Peyer's patch (tissue), 4 donors: ENCODE measurements at regions not wholly inside any gene's neighbourhood (a gene's known extent, or its start where the extent isn't known, plus 50 kb on each side); places are given as distances from the start of the nearest gene placed in this dataset.

Experiments used
- DNase-seq, 3 donors: peaks; one replicate each; pipeline ENCODE4 v3.0.0-alpha.2; 2017 to 2019
- H3K27ac ChIP-seq, 4 donors: fragments of 200-600 bp; sonication (generic); one replicate each; pipeline ENCODE4 v1.5.1; 2016 to 2019
- H3K27me3 ChIP-seq, 2 donors: fragments of 200-600 bp; sonication (generic); one replicate each; pipeline ENCODE4 v1.5.1; 2019
- H3K36me3 ChIP-seq, 3 donors: fragments of 200-600 bp; sonication (generic); one replicate each; pipeline ENCODE4 v1.5.1; 2016 to 2019
- H3K4me1 ChIP-seq, 4 donors: fragments of 200-600 bp; sonication (generic); one replicate each; pipeline ENCODE4 v1.5.1; 2016 to 2019
- H3K4me3 ChIP-seq, 4 donors: fragments of 200-600 bp; sonication (generic); 1 replicate in 3 of 4; 2 replicates in 1 of 4; pipeline ENCODE4 v1.5.1; 2016 to 2019; ENCODE audit warnings: mild to moderate bottlenecking in 1 of 4
- H3K9me3 ChIP-seq, 4 donors: fragments of 200-600 bp; sonication (generic); one replicate each; pipeline ENCODE4 v1.5.1; 2016 to 2019; ENCODE audit warnings: mild to moderate bottlenecking in 1 of 4
- CTCF ChIP-seq, 6 experiments: fragments of 450-650 bp in 4 of 6; fragments of 200-600 bp in 2 of 6; sonication (generic) in 1 of 6; IDR thresholded peaks; one replicate each; pipeline ENCODE4 v1.5.1; 2017 to 2019; ENCODE audit warnings: antibody characterized with exemption in 6 of 6, mild to moderate bottlenecking in 3 of 6, moderate library complexity in 1 of 6
- POLR2A ChIP-seq, 2 donors: fragments of 450-650 bp; IDR thresholded peaks; one replicate each; pipeline ENCODE4 v1.5.1; 2017; ENCODE audit warnings: antibody characterized with exemption in 2 of 2, mild to moderate bottlenecking in 2 of 2, moderate library complexity in 2 of 2

- DNase-seq, result no peak
- H3K4me3 ChIP-seq, result no peak overlapping the region
- no peak overlapping the region for H3K27ac ChIP-seq
- TF ChIP-seq POLR2A (IDR thresholded peaks at IDR 0.05), result no peak
- TF ChIP-seq CTCF (IDR thresholded peaks at IDR 0.05), result no peak
- H3K9me3 ChIP-seq, result no peaks in the 10 kb centered on the region
- H3K27me3 ChIP-seq, result no peaks in the 10 kb centered on the region
- H3K36me3 ChIP-seq, result no peaks in the 10 kb centered on the region
- H3K4me1 ChIP-seq, result no peaks in the 10 kb centered on the region
Observed at GRCh38 chr6:163913045-163913444, 498.5 kb downstream of the QKI start.

GRCh38 chr6:163906006-163906710 is 491.6 kb downstream of the QKI start:
- Histone ChIP-seq H3K27me3 (no peaks in the 10 kb centered on the region), H3K4me3 (no peak overlapping the region), H3K36me3 (no peaks in the 10 kb centered on the region), H3K27ac (no peak overlapping the region), H3K4me1 (no peaks in the 10 kb centered on the region), H3K9me3 (peaks cover 0 to 3% (median 0%) of the 10 kb centered on the region in 4 donors)
- TF ChIP-seq POLR2A (IDR thresholded peaks at IDR 0.05), result no peak
- no peak for TF ChIP-seq CTCF (IDR thresholded peaks at IDR 0.05)
- DNase-seq, result no peak

- H3K4me3 ChIP-seq, result no peak overlapping the region
- no peaks in the 10 kb centered on the region for H3K36me3 ChIP-seq
- H3K27ac ChIP-seq, result no peak overlapping the region
- DNase-seq, result no peak
- TF ChIP-seq CTCF (IDR thresholded peaks at IDR 0.05), result no peak
- TF ChIP-seq POLR2A (IDR thresholded peaks at IDR 0.05), result no peak
- peaks cover 0 to 3% (median 0%) of the 10 kb centered on the region in 4 donors for H3K9me3 ChIP-seq
- no peaks in the 10 kb centered on the region for H3K27me3 ChIP-seq
- H3K4me1 ChIP-seq, result no peaks in the 10 kb centered on the region
Observed at GRCh38 chr6:163904186-163904585, 489.7 kb downstream of the QKI start.

GRCh38 chr6:163903541-163903940 is 489.0 kb downstream of the QKI start:
- DNase-seq, result no peak
- Histone ChIP-seq H3K36me3 (no peaks in the 10 kb centered on the region), H3K4me1 (no peaks in the 10 kb centered on the region), H3K4me3 (no peak overlapping the region), H3K27me3 (no peaks in the 10 kb centered on the region), H3K27ac (no peak overlapping the region), H3K9me3 (peaks cover 0 to 3% (median 0%) of the 10 kb centered on the region in 4 donors)
- TF ChIP-seq POLR2A (IDR thresholded peaks at IDR 0.05), result no peak
- no peak for TF ChIP-seq CTCF (IDR thresholded peaks at IDR 0.05)

- no peaks in the 10 kb centered on the region for H3K36me3 ChIP-seq
- H3K27me3 ChIP-seq, result no peaks in the 10 kb centered on the region
- TF ChIP-seq CTCF (IDR thresholded peaks at IDR 0.05) (no peak), POLR2A (IDR thresholded peaks at IDR 0.05) (no peak)
- no peak overlapping the region for H3K4me3 ChIP-seq
- peaks cover 0 to 3% (median 0%) of the 10 kb centered on the region in 4 donors for H3K9me3 ChIP-seq
- no peak overlapping the region for H3K27ac ChIP-seq
- H3K4me1 ChIP-seq, result no peaks in the 10 kb centered on the region
- DNase-seq, result no peak
Observed at GRCh38 chr6:163902993-163903392, 488.5 kb downstream of the QKI start.
